ENCODE measurements at regions not wholly inside any gene's neighbourhood (a gene's known extent, or its start where the extent isn't known, plus 50 kb on each side); places are given as distances from the start of the nearest gene placed in this dataset.
"Not testable (repeated sequence)": the region's sequence is repeated elsewhere in the genome, so short reads cannot be mapped to it uniquely, and the experiment has no call there.

DNA sequence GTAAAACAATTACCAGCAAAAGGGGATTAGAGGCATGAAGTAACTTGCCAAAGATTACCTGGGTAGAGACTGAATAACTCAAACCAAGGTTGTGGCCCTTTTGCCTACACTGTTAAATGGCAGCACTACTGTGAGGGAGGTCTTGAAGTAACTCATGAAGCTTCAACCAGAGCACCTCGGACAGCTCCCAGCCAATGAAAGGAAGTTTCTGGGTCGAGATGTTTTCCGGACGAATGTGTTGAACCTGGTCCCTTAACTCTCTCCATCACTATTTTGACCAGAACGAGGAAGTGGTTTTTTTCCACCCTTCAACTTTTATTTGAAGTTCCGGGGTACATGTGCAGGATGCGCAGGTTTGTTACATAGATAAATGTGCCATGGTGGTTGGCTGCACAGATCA lies 133.6 kb upstream of the PRKCQ start:
- no peak for DNase-seq

- DNase-seq, result no peak
Observed at GRCh38 chr10:6713120-6713519, 133.0 kb upstream of the PRKCQ start.

- DNase-seq, result no peak
Observed at GRCh38 chr10:6711881-6712280, 131.8 kb upstream of the PRKCQ start.

DNA sequence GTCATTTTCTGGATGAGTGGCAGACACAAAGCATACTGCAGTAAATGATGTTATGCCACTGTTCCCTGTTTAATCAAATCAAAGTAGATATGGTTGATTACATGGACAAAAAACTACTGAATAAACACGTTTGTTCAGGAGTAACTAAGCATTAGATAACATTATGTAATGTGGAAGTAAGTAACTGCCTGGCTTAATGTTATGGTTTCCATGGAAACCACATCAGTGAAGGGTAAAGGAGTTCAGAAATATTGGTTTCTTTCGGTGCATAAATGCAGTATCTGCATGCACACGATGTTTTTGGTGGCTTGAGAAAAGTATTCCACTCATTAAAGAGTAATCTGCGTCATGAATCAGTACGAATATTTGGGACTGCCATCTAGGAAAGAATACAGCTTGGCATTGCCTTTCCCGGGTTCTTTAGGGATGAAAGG lies 131.3 kb upstream of the PRKCQ start:
- no peak for DNase-seq

DNA sequence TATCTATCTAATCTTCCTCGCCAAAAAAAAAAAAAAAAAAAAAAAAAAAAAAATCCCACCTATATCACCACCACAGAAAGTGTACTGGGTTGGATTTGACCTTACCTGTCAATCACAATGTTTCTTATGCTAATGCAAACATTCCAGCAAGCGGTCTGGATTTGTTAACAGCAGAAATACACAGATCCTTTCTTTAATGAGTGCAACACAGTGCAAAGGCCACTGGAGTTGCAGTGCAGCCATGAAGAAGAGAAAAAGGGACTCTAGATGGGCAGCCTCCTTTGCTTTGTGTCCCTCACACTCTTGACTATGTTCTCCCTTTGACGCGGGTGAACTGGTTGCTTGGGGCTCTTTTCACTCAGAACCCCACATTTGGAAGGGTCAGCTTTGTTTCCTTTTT lies 127.3 kb upstream of the PRKCQ start:
- no peak for DNase-seq

DNA sequence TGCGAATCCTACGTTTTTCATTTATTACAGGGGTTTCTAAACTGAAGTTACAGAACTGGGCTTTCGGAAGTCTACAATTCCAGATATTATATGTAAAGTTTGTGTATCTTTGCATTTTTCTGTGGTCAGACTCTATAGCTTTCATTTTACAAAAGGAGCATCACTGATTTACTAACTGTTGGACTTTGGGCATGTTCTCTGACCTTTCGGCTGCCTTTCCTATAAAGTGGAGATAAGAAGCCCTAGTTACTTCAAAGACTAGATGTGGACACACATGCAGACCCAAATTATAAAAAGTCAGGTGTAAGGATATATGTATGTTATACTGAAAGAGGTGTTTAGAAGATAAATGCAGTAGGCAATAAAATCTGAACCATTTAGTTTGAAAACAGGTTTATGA lies 126.6 kb upstream of the PRKCQ start:
- no peak for DNase-seq

DNA sequence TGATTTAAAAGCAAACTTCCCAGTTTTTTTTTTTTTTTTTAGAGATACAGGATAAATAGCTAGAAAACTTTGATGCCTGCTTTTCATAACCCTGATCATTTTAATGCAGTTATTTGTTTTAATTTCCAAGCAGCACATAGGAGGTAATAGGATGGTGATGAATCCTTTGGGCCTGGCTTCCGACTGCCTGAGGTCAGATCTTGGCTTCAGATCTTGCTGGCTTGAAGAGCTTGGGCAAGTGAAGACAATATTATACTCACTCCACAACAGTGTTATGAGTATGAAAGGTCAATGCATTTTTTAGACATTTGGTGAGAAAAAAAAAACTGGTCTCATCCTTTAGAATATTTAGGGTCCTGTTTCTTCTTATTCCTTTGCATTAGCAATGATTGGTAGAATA lies 124.8 kb upstream of the PRKCQ start:
- DNase-seq, result no peak

GRCh38 chr10:6702833-6703232 lies 122.8 kb upstream of the PRKCQ start:
- not testable (repeated sequence) for DNase-seq

DNA sequence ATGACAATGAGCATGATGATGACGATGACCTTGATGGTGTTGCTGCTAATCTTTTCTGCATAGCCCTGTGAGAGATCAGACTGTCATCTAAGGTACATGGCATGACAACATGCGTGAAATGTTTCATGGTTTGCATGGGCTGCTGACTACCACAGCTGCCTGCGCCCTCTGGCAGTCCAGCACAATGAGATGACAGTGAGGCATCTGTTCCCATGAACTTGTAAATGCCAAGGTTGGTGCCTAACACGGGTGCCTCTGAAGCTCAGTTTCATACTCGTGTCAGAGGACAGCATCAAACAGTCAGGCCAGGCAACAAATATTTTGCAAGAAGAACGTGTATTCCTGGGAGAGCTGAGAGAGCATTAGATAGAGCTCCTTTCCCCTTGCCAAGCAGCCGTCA lies 122.0 kb upstream of the PRKCQ start:
- no peak for DNase-seq

DNA sequence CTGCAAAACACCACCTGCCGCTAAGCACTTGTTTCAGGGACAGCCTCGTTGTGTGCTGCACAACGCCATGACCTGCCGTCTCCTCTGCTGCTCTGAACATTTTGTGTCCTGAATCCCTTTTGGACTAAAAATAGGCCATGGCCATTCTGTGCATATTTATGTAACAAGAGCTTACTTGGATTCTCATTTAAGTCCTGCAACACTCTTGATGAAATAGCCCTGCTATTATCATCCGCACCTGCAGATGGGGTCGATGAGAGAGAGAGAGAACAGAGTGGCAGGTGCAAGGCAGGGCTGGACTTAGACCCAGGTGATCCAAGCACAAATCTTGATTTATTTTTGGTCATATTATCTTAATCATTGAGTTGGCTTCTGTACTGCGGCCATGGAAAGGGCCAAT lies 121.2 kb upstream of the PRKCQ start:
- DNase-seq, result no peak

GRCh38 chr10:6700066-6700465 lies 120.0 kb upstream of the PRKCQ start:
- no peak for DNase-seq

GRCh38 chr10:6699336-6699735 lies 119.3 kb upstream of the PRKCQ start:
- DNase-seq, result no peak

- no peak for DNase-seq
Observed at GRCh38 chr10:6695519-6695918, 115.4 kb upstream of the PRKCQ start.

GRCh38 chr10:6694447-6695140 lies 114.5 kb upstream of the PRKCQ start:
- DNase-seq, result peak; percentile 36

DNA sequence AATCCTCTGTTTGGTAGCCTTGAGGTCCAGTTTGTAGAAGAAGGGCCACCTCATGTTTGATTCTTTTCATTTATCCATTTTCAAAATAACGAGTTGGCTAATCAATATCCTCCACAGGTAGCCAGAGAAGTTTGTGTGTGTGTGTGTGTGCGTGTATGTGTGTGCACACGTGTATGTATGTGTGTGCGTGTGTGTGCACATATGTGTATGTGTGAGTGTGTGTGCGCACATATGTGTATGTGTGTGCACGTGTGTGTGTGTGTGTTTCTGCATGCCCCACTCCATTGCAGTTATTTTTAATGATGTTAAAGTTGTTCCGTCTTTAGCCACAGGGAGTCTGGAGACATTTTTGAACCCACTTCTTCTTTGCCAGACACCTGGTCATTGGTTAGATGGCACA lies 112.8 kb upstream of the PRKCQ start:
- DNase-seq, result no peak

DNA sequence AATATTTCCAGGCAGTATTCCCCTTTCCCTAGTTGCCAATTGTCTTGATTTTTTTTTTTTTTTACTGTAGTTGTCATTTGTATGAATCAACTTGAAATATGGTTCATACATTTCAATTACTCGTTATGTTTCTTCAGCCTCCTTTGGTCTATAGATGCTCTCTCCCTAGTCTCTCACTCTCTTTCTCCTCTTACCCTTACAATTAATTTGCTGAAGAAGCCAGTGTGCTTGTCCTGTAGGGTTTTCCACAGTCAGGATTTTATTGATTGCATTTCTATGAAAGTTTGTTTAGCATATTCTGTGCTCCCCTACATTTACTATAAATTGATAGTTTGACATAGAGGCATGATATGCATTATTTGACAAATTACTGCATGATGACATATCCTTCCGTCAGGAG lies 112.0 kb upstream of the PRKCQ start:
- DNase-seq, result no peak

DNA sequence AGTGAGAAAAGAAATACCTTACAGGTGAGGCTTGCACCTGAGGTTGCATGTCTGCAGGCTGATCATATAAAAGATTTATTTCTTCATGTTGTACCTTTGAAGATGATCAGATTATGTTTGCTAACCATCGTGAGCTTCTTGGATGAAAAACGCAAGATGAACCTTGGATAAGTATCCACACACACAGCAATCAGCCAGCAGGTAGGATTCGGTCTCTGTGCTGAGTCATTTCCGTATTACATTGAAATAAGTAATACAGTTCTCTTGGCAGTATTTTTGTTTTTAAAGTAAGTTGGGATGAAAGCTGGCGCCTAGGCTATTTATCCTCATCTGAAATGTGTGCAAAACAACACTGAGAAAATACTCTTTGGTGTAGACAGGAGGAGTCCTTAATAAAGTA lies 109.0 kb upstream of the PRKCQ start:
- DNase-seq, result no peak

DNA sequence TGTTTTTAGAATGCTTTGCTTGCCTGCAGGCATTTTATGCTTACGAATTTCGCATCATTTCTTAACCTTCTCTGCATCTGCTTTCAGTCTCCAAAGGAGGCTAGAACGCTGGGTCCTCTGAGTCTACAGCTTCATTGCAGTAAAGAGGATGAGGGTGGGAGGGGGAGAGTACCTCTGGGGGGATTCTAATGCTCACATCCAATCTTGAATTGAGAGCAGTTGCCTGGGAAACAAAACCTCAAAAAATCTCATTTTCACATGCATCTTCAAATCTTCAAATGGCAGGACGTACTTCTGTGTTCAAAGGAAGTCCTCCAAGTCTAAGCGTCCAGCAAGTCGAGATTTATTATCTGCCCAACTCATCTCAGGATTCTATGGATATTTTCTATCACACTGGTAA lies 100.7 kb upstream of the PRKCQ start:
- DNase-seq, result no peak

GRCh38 chr10:6678956-6679355 lies 98.9 kb upstream of the PRKCQ start:
- DNase-seq, result no peak

- no peak for DNase-seq
Observed at GRCh38 chr10:6678211-6678803, 98.2 kb upstream of the PRKCQ start.

DNA sequence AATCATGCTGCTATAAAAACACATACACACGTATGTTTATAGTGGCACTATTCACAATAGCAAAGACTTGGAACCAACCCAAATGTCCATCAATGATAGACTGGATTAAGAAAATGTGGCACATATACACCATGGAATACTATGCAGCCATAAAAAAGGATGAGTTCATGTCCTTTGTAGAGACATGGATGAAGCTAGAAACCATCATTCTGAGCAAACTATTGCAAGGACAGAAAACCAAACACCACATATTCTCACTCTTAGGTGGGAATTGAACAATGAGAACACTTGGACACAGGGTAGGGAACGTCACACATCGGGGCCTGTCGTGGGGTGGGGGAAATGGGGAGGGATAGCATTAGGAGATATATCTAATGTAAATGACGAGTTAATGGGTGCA lies 97.1 kb upstream of the PRKCQ start:
- DNase-seq, result not testable (repeated sequence)

- DNase-seq, result no peak
Observed at GRCh38 chr10:6674291-6674690, 94.2 kb upstream of the PRKCQ start.

DNA sequence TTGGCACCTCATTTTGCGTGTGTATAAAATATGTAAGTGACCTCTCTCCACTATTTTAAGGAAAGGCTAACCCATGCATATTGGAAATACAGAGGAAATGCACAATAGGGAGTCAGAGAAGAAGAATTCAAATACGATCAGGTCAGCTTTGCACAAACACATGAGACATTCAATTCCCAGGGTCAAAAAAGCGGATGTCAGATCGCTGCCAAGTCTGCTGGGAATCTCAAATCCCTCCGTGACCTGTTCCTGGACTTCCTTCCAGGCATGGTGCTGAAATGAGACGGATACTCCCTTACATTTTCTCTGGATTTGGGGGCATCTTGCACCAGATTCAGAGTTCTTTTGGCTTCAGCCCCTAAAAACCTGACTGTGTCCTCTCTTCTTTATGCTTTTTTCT lies 91.9 kb upstream of the PRKCQ start:
- no peak for DNase-seq

DNA sequence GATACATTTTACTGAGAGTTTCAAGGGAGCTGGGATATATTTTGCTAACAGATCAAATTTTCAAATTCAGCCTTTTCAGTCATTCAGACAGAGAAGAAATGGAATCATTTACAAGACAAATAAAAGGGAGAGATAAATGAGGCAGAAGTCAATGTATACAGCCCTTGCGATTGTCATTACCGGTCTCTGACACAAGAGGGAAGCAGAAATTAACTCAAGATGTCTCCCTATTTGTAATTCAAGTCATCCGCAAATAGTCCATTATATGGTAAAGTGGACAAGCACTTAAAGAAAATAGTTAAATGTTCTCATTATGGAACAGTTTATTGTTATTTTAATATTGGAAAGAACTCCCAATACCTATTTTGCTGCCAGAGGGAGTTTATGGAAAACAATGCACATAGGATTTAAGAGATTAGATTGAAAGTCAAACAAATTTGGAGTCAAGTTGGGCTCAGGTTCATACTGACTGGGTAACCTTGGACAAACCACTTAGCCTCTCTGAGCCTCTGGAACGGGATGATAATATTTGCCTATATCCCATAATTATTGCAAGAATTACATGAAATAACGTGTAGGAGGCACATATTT lies 89.3 kb upstream of the PRKCQ start:
- DNase-seq, result no peak

Measured in T1000 (cell line).